Stimulated activated CD4-positive, alpha-beta T cell treated with anti-CD3 and anti-CD28 coated beads, Interleukin-1b, Interleukin-23, amount 100 ng/mL, for 24 hours (primary cell): ENCODE measurements at regions not wholly inside any gene's neighbourhood (a gene's known extent, or its start where the extent isn't known, plus 50 kb on each side); places are given as distances from the start of the nearest gene placed in this dataset.

Experiments used
- DNase-seq, 4 experiments: peaks; one replicate each; pipeline ENCODE4 v3.0.0-alpha.2; 2020; ENCODE audit warnings: low read depth in 4 of 4, low spot score in 1 of 4

- DNase-seq = no peak
Measured at GRCh38 chr11:70605846-70606245, 207.5 kb downstream of the CTTN start.

- no peak for DNase-seq
Measured at GRCh38 chr11:70606248-70606950, 208.1 kb downstream of the CTTN start.

- DNase-seq = no peak
Measured at GRCh38 chr11:70606951-70607330, 208.6 kb downstream of the CTTN start.

- no peak for DNase-seq
Measured at GRCh38 chr11:70607561-70607960, 209.2 kb downstream of the CTTN start.

GRCh38 chr11:70608568-70609470 lies 210.5 kb downstream of the CTTN start:
- DNase-seq = no peak

GRCh38 chr11:70610566-70611565 lies 212.5 kb downstream of the CTTN start:
- DNase-seq = no peak

- no peak for DNase-seq
Measured at GRCh38 chr11:70611821-70612220, 213.5 kb downstream of the CTTN start.

- no peak for DNase-seq
Measured at GRCh38 chr11:70612459-70613141, 214.3 kb downstream of the CTTN start.

GRCh38 chr11:70614034-70614681 lies 215.8 kb downstream of the CTTN start:
- no peak for DNase-seq

GRCh38 chr11:70615036-70615875 lies 216.9 kb downstream of the CTTN start:
- no peak for DNase-seq

- no peak for DNase-seq
Measured at GRCh38 chr11:70616317-70616716, 218.0 kb downstream of the CTTN start.

GRCh38 chr11:70616938-70617654 lies 218.8 kb downstream of the CTTN start:
- no peak for DNase-seq

GRCh38 chr11:70618431-70619101 lies 220.2 kb downstream of the CTTN start:
- no peak for DNase-seq

GRCh38 chr11:70619591-70619990 lies 221.3 kb downstream of the CTTN start:
- no peak for DNase-seq

- no peak for DNase-seq
Measured at GRCh38 chr11:70620510-70621184, 222.3 kb downstream of the CTTN start.

- no peak for DNase-seq
Measured at GRCh38 chr11:70621241-70621640, 222.9 kb downstream of the CTTN start.

- DNase-seq = no peak
Measured at GRCh38 chr11:70622091-70622490, 223.8 kb downstream of the CTTN start.
